ENCODE measurements at regions not wholly inside any gene's neighbourhood (a gene's known extent, or its start where the extent isn't known, plus 50 kb on each side); places are given as distances from the start of the nearest gene placed in this dataset.

- in situ Hi-C loops (cut with MboI; ENCODE audit: low sequenced_read_pairs) (no loop called here), dilution Hi-C loops (cut with HindIII; ENCODE audit: low sequenced_read_pairs, unreplicated experiment) (no loop called here), intact Hi-C loops (cut with micrococcal nuclease) (no loop called here)
- no peak overlapping the region for H2AFZ ChIP-seq (replicated peaks; ENCODE audit: low read length, poor library complexity)
- ChIA-PET POLR2A (ENCODE audit: unreplicated experiment) (no interaction called here), CTCF (interaction anchor here (1.7 kb wide), 1 partner anchor 1065 kb away, joined by 4 read pairs; no protein-coding TSS in a partner anchor)
- no peaks in the 10 kb centered on the region for H3K27me3 ChIP-seq (ENCODE audit: control insufficient read depth, insufficient read depth, low read length)
- H4K91ac ChIP-seq (ENCODE audit: insufficient read depth, low read depth, low read length), result no peak overlapping the region
- H3K23ac ChIP-seq (ENCODE audit: low read depth, low read length), result no peak overlapping the region
- no peak overlapping the region; the same call in 1 of the 2 replicates for H4K5ac ChIP-seq (ENCODE audit: low read depth, low read length)
- no peak overlapping the region for H3K14ac ChIP-seq (replicated peaks; ENCODE audit: low read depth, low read length)
- no peak overlapping the region for H3K27ac ChIP-seq (ENCODE audit: insufficient read depth, low read length)
- H3K4me1 ChIP-seq (ENCODE audit: control insufficient read depth, insufficient read depth, low read length), result peaks cover 16% of the 10 kb centered on the region
- H2BK20ac ChIP-seq (ENCODE audit: low read depth, low read length), result 0 out of 2 replicates have a peak overlapping the region, but pooled peaks have one; percentile 42
- TF ChIP-seq SMC3 (IDR thresholded peaks at IDR 0.05; ENCODE audit: low read depth, low read length), result no peak
- TF ChIP-seq CTCF (conservative IDR thresholded peaks at IDR 0.05; ENCODE audit: low read depth, low read length), result no peak
- TF ChIP-seq USF2 (IDR thresholded peaks at IDR 0.05; ENCODE audit: low read depth, low read length), result no peak
- no peak for TF ChIP-seq CHD1 (IDR thresholded peaks at IDR 0.05; ENCODE audit: low read depth, low read length)
- TF ChIP-seq FOS (IDR thresholded peaks at IDR 0.05; ENCODE audit: low read depth, low read length), result no peak
- no peaks in the 10 kb centered on the region for H3K79me1 ChIP-seq (ENCODE audit: low read depth in 1 of 2, low read length in 2 of 2)
- no peak overlapping the region for H3K4ac ChIP-seq (ENCODE audit: low read depth, low read length)
- no peak overlapping the region for H2AK9ac ChIP-seq (replicated peaks; ENCODE audit: low read depth, low read length, poor library complexity)
- DNase-seq (peak; percentile 23), ATAC-seq (ENCODE audit: low read depth) (no peak)
- H4K20me1 ChIP-seq (ENCODE audit: insufficient read depth, low read length), result no peaks in the 10 kb centered on the region
- H2AK5ac ChIP-seq (ENCODE audit: low read depth, low read length), result no peak overlapping the region
- H3K4me3 ChIP-seq (ENCODE audit: insufficient read depth, low read depth, low read length), result no peak overlapping the region
- no peak overlapping the region for H3K9ac ChIP-seq (ENCODE audit: low read depth, low read length)
- no peak overlapping the region for H4K8ac ChIP-seq (ENCODE audit: low read depth in 2 of 2, low read length in 2 of 2)
- no peak overlapping the region for H2BK5ac ChIP-seq (ENCODE audit: low read depth, low read length, poor library complexity, severe bottlenecking)
- no peaks in the 10 kb centered on the region for H3K36me3 ChIP-seq (ENCODE audit: control insufficient read depth, insufficient read depth, low read length)
- H2BK15ac ChIP-seq (ENCODE audit: low read depth, low read length), result no peak overlapping the region
- no peaks in the 10 kb centered on the region for H3K9me3 ChIP-seq (ENCODE audit: control insufficient read depth, insufficient read depth, low read length)
- peaks cover 2% of the 10 kb centered on the region; the same call in 1 of the 2 replicates for H3K9me1 ChIP-seq (ENCODE audit: insufficient read depth, low read length)
- WGBS, 2 experiments (ENCODE audit: extremely low coverage in 2 of 2, insufficient read length in 1 of 2), result no CpG with 5 or more reads among the region's 3 CpGs
- H3K18ac ChIP-seq (ENCODE audit: low read depth, low read length), result peak overlapping the region; percentile 39; the same call in 1 of the 2 replicates
- BruUV-seq (replicated peaks), result no TSS peak
- H3K4me2 ChIP-seq (ENCODE audit: low read depth, low read length), result no peak overlapping the region
- no peak overlapping the region for H3K56ac ChIP-seq (ENCODE audit: extremely low read depth, insufficient read depth, low read length)
- H2BK120ac ChIP-seq (ENCODE audit: low read depth, low read length), result no peak overlapping the region
Measured at GRCh38 chr9:108549184-108549583, 306.6 kb downstream of the ACTL7B start.
